GM12878 (cell line): ENCODE measurements at regions not wholly inside any gene's neighbourhood (a gene's known extent, or its start where the extent isn't known, plus 50 kb on each side); places are given as distances from the start of the nearest gene placed in this dataset.

Experiments
- SMC3 ChIP-seq: IDR thresholded peaks from 2 replicates; pipeline ENCODE4 v1.6.1; 2011; ENCODE audit warnings: low read length, improper control_type of control experiment, borderline replicate concordance
- TF ChIP-seq, protein P1 (sequence below), 3 experiments: IDR thresholded peaks in 2 of 3; conservative IDR thresholded peaks in 1 of 3; 2 replicates each; pipeline ENCODE4 v1.5.1; 2011; ENCODE audit warnings: low read depth in 3 of 3, low read length in 3 of 3, mild to moderate bottlenecking in 3 of 3, control low read depth in 2 of 3, moderate library complexity in 2 of 3, inconsistent platforms in 1 of 3, mixed read lengths in 1 of 3; ENCODE audit not compliant: control insufficient read depth in 2 of 3, insufficient read depth in 1 of 3; ENCODE audit errors: extremely low read depth in 1 of 3

- TF ChIP-seq, protein P1, sequence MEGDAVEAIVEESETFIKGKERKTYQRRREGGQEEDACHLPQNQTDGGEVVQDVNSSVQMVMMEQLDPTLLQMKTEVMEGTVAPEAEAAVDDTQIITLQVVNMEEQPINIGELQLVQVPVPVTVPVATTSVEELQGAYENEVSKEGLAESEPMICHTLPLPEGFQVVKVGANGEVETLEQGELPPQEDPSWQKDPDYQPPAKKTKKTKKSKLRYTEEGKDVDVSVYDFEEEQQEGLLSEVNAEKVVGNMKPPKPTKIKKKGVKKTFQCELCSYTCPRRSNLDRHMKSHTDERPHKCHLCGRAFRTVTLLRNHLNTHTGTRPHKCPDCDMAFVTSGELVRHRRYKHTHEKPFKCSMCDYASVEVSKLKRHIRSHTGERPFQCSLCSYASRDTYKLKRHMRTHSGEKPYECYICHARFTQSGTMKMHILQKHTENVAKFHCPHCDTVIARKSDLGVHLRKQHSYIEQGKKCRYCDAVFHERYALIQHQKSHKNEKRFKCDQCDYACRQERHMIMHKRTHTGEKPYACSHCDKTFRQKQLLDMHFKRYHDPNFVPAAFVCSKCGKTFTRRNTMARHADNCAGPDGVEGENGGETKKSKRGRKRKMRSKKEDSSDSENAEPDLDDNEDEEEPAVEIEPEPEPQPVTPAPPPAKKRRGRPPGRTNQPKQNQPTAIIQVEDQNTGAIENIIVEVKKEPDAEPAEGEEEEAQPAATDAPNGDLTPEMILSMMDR (IDR thresholded peaks at IDR 0.05 in 2 of 3, conservative IDR thresholded peaks at IDR 0.05 in 1 of 3; ENCODE audit: control insufficient read depth in 2 of 3, extremely low read depth in 1 of 3, insufficient read depth in 1 of 3, low read depth in 3 of 3, low read length in 3 of 3): no peak
- no peak for TF ChIP-seq SMC3
Measured at GRCh38 chr16:49052846-49053245, 228.8 kb downstream of the CBLN1 start.
